DND-41 (cell line): ENCODE measurements at regions not wholly inside any gene's neighbourhood (a gene's known extent, or its start where the extent isn't known, plus 50 kb on each side); places are given as distances from the start of the nearest gene placed in this dataset.

Experiments used
- EZH2 ChIP-seq: IDR thresholded peaks from 3 replicates; pipeline ENCODE4 v1.6.1; 2012; ENCODE audit warnings: borderline replicate concordance, low read depth, mild to moderate bottlenecking, moderate library complexity, low read length, inconsistent platforms; ENCODE audit not compliant: severe bottlenecking
- TF ChIP-seq, protein P1 (sequence below): IDR thresholded peaks from 2 replicates; pipeline ENCODE4 v1.5.1; 2012; ENCODE audit warnings: borderline replicate concordance, low read length, moderate library complexity, mild to moderate bottlenecking; ENCODE audit not compliant: poor library complexity, severe bottlenecking; ENCODE audit errors: extremely low read depth

DNA sequence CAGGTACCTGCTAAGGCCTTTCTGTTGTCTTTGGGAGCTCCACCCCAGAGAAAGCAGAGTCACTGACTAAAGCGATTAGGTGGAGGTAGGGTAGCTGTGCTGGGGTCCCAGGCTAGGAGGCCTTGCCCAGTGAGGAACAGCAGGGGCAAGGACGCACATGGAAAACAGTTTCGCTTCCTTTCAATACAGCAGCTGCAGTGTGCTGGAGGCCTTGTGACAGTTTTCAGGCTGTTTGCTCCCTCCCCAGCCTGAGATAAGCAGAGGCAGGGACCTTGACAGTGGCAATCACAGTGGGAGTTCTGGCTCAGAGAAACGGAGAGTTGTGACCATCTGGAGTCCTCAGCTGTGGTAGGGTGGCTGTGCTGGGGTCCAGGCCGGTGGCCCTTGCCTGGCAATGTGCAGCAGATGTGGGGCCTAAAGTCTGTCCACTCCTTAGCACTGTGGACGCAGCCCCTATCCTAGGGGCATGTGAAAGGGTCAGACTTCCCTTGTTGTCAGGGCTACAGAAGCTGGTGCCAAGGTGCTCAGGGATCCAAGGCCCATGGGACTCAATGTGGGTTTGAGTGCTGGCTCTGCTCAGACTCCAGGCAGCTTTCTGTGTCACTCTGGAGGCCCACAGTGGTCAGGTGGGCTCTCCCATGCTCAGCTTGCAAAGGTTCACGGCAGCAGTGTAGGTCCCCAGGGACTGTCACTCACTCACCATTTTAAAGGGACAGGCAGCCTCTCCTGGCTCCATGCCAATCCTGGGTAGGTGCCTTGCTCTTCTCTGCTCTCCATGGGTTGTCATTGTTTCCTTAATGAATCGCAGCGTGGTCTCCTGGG is 534.9 kb upstream of the FMR1 start:
- TF ChIP-seq, protein P1, sequence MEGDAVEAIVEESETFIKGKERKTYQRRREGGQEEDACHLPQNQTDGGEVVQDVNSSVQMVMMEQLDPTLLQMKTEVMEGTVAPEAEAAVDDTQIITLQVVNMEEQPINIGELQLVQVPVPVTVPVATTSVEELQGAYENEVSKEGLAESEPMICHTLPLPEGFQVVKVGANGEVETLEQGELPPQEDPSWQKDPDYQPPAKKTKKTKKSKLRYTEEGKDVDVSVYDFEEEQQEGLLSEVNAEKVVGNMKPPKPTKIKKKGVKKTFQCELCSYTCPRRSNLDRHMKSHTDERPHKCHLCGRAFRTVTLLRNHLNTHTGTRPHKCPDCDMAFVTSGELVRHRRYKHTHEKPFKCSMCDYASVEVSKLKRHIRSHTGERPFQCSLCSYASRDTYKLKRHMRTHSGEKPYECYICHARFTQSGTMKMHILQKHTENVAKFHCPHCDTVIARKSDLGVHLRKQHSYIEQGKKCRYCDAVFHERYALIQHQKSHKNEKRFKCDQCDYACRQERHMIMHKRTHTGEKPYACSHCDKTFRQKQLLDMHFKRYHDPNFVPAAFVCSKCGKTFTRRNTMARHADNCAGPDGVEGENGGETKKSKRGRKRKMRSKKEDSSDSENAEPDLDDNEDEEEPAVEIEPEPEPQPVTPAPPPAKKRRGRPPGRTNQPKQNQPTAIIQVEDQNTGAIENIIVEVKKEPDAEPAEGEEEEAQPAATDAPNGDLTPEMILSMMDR: no peak
- TF ChIP-seq EZH2: no peak
